Thoracic aorta (tissue), 2 donors: ENCODE measurements at regions not wholly inside any gene's neighbourhood (a gene's known extent, or its start where the extent isn't known, plus 50 kb on each side); places are given as distances from the start of the nearest gene placed in this dataset.

ENCODE experiments used
- ATAC-seq: fragments of 150-250 bp; one replicate; pipeline ENCODE4 v1.8.0; 2017; ENCODE audit warnings: low read depth; ENCODE audit not compliant: insufficient number of reproducible peaks, low FRiP score
- DNase-seq: peaks from one replicate; pipeline ENCODE4 v3.0.0-alpha.2; 2020; ENCODE audit warnings: low spot score
- H3K27ac ChIP-seq, 2 donors: fragments of 200-600 bp; sonication (generic); 1 replicate in 1 of 2; 2 replicates in 1 of 2; pipeline ENCODE4 v1.5.1; 2016; ENCODE audit warnings: mild to moderate bottlenecking in 2 of 2, moderate library complexity in 2 of 2
- H3K27me3 ChIP-seq: fragments of 200-600 bp; sonication (generic); replicated peaks from 2 replicates; pipeline ENCODE4 v1.6.0; 2016; ENCODE audit warnings: mild to moderate bottlenecking; ENCODE audit not compliant: insufficient read depth
- H3K36me3 ChIP-seq: fragments of 200-600 bp; sonication (generic); one replicate; pipeline ENCODE4 v1.5.1; 2016
- H3K4me1 ChIP-seq, 2 donors: fragments of 200-600 bp; sonication (generic); 1 replicate in 1 of 2; 2 replicates in 1 of 2; pipeline versions ENCODE4 v1.5.1 to v1.6.0; 2016; ENCODE audit warnings: low read depth in 2 of 2, mild to moderate bottlenecking in 1 of 2; ENCODE audit not compliant: control insufficient read depth in 1 of 2
- H3K4me3 ChIP-seq: fragments of 200-600 bp; sonication (generic); 2 replicates; pipeline ENCODE4 v1.5.1; 2016; ENCODE audit warnings: mild to moderate bottlenecking
- H3K9me3 ChIP-seq: fragments of 200-600 bp; sonication (generic); 2 replicates; pipeline ENCODE4 v1.5.1; 2016
- TF ChIP-seq, protein P1 (sequence below): fragments of 200-600 bp; sonication (generic); IDR thresholded peaks from one replicate; pipeline ENCODE4 v1.5.1; 2019; ENCODE audit warnings: antibody characterized with exemption

DNA sequence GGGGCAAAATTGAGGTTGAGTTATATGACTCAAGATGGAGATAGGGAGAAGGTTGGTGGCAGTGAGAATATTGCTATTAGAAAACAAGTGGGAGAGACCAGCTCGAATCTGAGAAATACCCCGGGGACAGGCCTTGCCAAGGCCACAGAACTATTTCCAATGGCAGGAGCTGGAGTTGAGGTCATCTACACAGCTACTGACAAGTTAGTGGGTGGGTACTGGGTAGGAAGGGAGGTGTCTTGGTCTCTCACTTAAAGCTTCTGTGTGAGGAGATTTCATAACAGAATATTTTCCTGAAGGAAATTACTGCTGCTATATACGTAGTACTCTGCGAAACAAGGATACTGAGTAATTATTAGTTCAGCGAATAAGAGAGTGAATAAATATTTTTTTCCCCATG, 69.4 kb upstream of the ITPRID2 start:
- H3K4me3 ChIP-seq: no peak overlapping the region
- H3K27ac ChIP-seq: no peak overlapping the region
- H3K4me1 ChIP-seq: no peaks in the 10 kb centered on the region
- ATAC-seq (no peak), DNase-seq (no peak)
- H3K36me3 ChIP-seq: no peaks in the 10 kb centered on the region
- H3K27me3 ChIP-seq: no peaks in the 10 kb centered on the region
- TF ChIP-seq, protein P1, sequence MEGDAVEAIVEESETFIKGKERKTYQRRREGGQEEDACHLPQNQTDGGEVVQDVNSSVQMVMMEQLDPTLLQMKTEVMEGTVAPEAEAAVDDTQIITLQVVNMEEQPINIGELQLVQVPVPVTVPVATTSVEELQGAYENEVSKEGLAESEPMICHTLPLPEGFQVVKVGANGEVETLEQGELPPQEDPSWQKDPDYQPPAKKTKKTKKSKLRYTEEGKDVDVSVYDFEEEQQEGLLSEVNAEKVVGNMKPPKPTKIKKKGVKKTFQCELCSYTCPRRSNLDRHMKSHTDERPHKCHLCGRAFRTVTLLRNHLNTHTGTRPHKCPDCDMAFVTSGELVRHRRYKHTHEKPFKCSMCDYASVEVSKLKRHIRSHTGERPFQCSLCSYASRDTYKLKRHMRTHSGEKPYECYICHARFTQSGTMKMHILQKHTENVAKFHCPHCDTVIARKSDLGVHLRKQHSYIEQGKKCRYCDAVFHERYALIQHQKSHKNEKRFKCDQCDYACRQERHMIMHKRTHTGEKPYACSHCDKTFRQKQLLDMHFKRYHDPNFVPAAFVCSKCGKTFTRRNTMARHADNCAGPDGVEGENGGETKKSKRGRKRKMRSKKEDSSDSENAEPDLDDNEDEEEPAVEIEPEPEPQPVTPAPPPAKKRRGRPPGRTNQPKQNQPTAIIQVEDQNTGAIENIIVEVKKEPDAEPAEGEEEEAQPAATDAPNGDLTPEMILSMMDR: no peak
- H3K9me3 ChIP-seq: no peaks in the 10 kb centered on the region

DNA sequence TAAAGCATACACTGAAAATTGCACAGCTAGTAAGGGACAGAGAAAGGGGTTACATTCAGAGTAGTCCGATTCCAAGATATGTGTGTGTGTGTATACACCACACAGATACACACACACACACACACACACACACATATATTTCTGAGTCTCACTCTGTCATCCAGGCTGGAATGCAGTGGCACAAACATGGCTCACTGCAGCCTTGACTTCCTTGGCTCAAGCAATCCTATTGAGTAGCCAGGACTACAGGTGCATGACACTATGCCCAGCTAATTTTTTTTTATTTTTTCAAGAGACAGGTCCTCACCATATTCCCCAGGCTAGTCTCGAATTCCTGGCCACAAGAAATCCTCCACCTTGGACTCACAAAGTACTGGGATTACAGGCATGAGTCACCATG, 68.1 kb upstream of the ITPRID2 start:
- TF ChIP-seq, protein P1: no peak
- DNase-seq: no peak
- no peak overlapping the region for H3K27ac ChIP-seq
- no peaks in the 10 kb centered on the region for H3K27me3 ChIP-seq
- H3K4me1 ChIP-seq: no peaks in the 10 kb centered on the region
- no peak overlapping the region for H3K4me3 ChIP-seq
- no peaks in the 10 kb centered on the region for H3K36me3 ChIP-seq
- no peaks in the 10 kb centered on the region for H3K9me3 ChIP-seq
- ATAC-seq: no peak

DNA sequence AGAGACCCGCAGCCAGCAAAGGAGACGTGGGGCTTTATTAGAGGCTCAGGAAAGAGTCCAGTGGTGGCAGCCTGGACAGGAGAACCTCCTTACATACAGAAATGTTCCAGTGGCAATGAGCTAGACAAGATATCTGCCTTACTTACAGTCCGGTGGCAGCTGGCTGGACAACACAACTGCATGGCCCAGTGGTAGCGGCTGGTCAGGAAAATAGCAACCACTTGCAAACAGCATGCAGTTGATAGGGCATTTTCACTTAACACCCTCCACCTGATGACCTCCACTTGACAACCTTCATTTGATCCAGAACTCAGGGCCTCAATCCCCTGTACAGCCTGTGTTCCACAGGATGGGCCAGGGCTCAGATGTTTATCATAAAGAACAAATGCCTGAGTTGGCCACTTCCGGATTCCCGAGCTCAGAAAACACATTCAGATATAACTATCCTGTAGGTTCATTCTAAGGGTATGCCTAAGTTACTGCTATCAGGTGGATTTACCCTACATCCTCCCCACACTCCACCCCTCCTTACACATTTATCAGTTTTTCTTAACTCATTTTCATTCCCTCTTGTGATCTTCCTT, 63.3 kb upstream of the ITPRID2 start:
- no peak for ATAC-seq
- TF ChIP-seq, protein P1: no peak
- Histone ChIP-seq H3K9me3 (no peaks in the 10 kb centered on the region), H3K27me3 (no peaks in the 10 kb centered on the region), H3K4me3 (no peak overlapping the region), H3K27ac (no peak overlapping the region), H3K4me1 (no peaks in the 10 kb centered on the region), H3K36me3 (no peaks in the 10 kb centered on the region)
- DNase-seq: no peak

DNA sequence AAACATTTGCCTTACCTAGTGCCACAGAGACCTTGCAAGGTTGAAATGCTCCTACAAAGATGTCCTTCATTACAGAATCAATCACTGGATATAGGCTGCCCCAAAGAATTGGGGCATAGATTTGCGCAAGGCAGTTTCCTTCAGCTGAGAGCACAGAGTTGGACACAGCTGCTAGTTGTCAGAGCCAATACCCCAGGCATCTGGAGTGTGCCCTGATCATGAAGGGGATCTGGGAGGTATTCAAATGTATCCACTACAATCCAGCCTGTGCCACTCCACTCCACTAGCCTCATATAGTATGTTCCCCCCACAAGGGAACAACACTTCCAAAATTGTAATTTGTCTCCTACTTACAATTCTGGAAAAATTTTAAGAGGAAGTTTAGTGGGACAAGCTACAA, 62.3 kb upstream of the ITPRID2 start:
- TF ChIP-seq, protein P1: no peak
- no peaks in the 10 kb centered on the region for H3K27me3 ChIP-seq
- ATAC-seq (no peak), DNase-seq (no peak)
- H3K9me3 ChIP-seq: no peaks in the 10 kb centered on the region
- H3K4me1 ChIP-seq: no peaks in the 10 kb centered on the region
- H3K27ac ChIP-seq: no peak overlapping the region
- H3K4me3 ChIP-seq: no peak overlapping the region
- no peaks in the 10 kb centered on the region for H3K36me3 ChIP-seq

DNA sequence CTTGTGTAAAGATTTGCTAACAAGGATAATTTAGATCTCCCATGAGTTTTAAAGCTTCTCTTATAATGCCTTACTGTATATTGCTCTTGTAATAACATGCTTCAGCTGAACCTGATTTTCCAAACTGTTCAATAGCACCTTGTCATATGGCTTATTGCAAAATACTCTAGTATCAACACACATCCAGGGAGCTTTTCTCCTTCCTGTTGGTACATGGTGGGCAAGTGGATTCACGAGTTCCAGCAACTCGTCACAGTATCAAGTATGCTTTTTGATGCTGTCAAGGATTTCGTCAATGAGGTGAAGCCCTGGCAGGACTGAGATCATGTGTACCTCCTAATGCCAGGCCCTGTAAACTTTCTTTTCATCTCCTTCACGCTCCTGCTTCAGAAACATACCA, 59.5 kb upstream of the ITPRID2 start:
- H3K9me3 ChIP-seq: no peaks in the 10 kb centered on the region
- no peak for ATAC-seq
- H3K27me3 ChIP-seq: no peaks in the 10 kb centered on the region
- H3K4me1 ChIP-seq: no peaks in the 10 kb centered on the region
- DNase-seq: no peak
- H3K27ac ChIP-seq: no peak overlapping the region
- no peaks in the 10 kb centered on the region for H3K36me3 ChIP-seq
- TF ChIP-seq, protein P1: no peak
- H3K4me3 ChIP-seq: no peak overlapping the region
